Vagina (tissue), 2 donors: ENCODE measurements at regions not wholly inside any gene's neighbourhood (a gene's known extent, or its start where the extent isn't known, plus 50 kb on each side); places are given as distances from the start of the nearest gene placed in this dataset.

Source experiments
- DNase-seq, 2 donors: peaks; one replicate each; pipeline ENCODE4 v3.0.0-alpha.2; 2017; ENCODE audit errors: extremely low spot score in 2 of 2
- H3K27ac ChIP-seq: fragments of 200-600 bp; sonication (generic); one replicate; pipeline ENCODE4 v1.5.1; 2019
- H3K27me3 ChIP-seq: fragments of 200-600 bp; sonication (generic); one replicate; pipeline ENCODE4 v1.5.1; 2019
- H3K36me3 ChIP-seq, 2 donors: fragments of 200-600 bp; sonication (generic); one replicate each; pipeline ENCODE4 v1.5.1; 2017 to 2019
- H3K4me1 ChIP-seq: fragments of 200-600 bp; sonication (generic); one replicate; pipeline ENCODE4 v1.5.1; 2019
- H3K4me3 ChIP-seq, 2 donors: fragments of 200-600 bp; sonication (generic); 1 replicate in 1 of 2; 2 replicates in 1 of 2; pipeline ENCODE4 v1.5.1; 2016 to 2019
- H3K9me3 ChIP-seq: fragments of 200-600 bp; sonication (generic); one replicate; pipeline ENCODE4 v1.5.1; 2019
- CTCF ChIP-seq, 3 experiments: fragments of 450-650 bp in 2 of 3; fragments of 200-600 bp in 1 of 3; sonication (generic) in 1 of 3; IDR thresholded peaks; one replicate each; pipeline ENCODE4 v1.5.1; 2017 to 2019; ENCODE audit warnings: antibody characterized with exemption in 3 of 3, mild to moderate bottlenecking in 2 of 3, moderate library complexity in 2 of 3
- POLR2A ChIP-seq, 2 donors: fragments of 450-650 bp; IDR thresholded peaks; one replicate each; pipeline ENCODE4 v1.6.1; 2017; ENCODE audit warnings: antibody characterized with exemption in 2 of 2, mild to moderate bottlenecking in 2 of 2, moderate library complexity in 2 of 2
- POLR2AphosphoS5 ChIP-seq, 2 donors: sonication (generic); formaldehyde crosslinking; IDR thresholded peaks; one replicate each; pipeline ENCODE4 v1.9.0; 2017; ENCODE audit warnings: antibody characterized with exemption in 2 of 2, mild to moderate bottlenecking in 2 of 2, low read depth in 1 of 2; ENCODE audit not compliant: insufficient read depth in 1 of 2
- intact Hi-C: fragments of 100-400 bp; cut with DNase I; formaldehyde crosslinking; loops from one replicate; pipeline ENCODE4 v1.15.1; 2023

DNA sequence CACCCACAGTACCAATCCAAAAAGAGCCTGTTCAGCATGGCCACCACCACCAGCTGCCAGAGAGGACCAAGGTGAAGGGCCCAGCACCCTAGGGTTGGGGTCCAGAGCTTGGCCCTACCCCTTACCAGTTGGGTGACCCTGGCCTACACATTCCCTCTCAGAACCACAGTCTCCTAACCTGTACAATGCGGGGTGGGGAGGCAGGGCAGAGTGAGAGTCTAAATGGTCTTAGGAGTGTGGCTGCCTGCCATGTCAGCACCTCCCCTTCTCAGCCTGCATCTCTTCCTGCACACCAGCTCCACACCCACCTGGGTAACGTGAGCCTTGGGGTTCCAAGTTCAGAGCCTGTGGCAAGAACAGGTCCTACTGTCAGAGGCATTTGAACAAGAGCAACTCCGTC lies 92.2 kb downstream of the C5orf15 start:
- no peaks in the 10 kb centered on the region for H3K9me3 ChIP-seq
- H3K4me1 ChIP-seq, result no peaks in the 10 kb centered on the region
- no peaks in the 10 kb centered on the region for H3K36me3 ChIP-seq
- no peak for DNase-seq
- no peaks in the 10 kb centered on the region for H3K27me3 ChIP-seq
- intact Hi-C loops, result loop anchor here (10.0 kb wide), 1 partner anchor 761 kb away; no protein-coding TSS in a partner anchor
- no peak overlapping the region for H3K27ac ChIP-seq
- no peak overlapping the region for H3K4me3 ChIP-seq
- no peak for TF ChIP-seq CTCF (IDR thresholded peaks at IDR 0.05)
- no peak for TF ChIP-seq POLR2AphosphoS5 (IDR thresholded peaks at IDR 0.05; ENCODE audit: insufficient read depth in 1 of 2, low read depth in 1 of 2)
- no peak for TF ChIP-seq POLR2A (IDR thresholded peaks at IDR 0.05)

DNA sequence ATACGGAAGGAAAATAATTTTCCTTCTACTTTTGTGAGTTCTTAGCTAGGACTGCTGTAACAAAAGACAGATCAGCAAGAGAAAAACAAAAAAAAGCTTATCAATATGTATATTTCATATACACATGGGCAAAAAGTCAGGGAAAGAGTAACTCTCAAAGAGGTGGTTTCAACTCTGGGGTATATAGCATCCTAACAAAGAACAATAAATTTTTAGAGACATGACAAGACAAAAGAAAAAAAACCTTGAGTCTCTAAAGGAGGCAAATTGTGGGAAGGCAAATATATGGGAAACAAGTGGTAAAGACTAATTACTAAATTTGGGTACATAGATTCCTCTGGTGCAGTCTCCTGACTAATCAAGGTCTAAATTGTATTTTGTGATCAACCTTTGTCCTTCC lies 93.2 kb downstream of the C5orf15 start:
- Histone ChIP-seq H3K9me3 (no peaks in the 10 kb centered on the region), H3K36me3 (no peaks in the 10 kb centered on the region), H3K27ac (no peak overlapping the region), H3K4me1 (no peaks in the 10 kb centered on the region), H3K27me3 (no peaks in the 10 kb centered on the region), H3K4me3 (no peak overlapping the region)
- intact Hi-C loops, result loop anchor here (10.0 kb wide), 1 partner anchor 760 kb away; no protein-coding TSS in a partner anchor
- TF ChIP-seq POLR2AphosphoS5 (IDR thresholded peaks at IDR 0.05; ENCODE audit: insufficient read depth in 1 of 2, low read depth in 1 of 2) (no peak), POLR2A (IDR thresholded peaks at IDR 0.05) (no peak), CTCF (IDR thresholded peaks at IDR 0.05) (no peak)
- no peak for DNase-seq

DNA sequence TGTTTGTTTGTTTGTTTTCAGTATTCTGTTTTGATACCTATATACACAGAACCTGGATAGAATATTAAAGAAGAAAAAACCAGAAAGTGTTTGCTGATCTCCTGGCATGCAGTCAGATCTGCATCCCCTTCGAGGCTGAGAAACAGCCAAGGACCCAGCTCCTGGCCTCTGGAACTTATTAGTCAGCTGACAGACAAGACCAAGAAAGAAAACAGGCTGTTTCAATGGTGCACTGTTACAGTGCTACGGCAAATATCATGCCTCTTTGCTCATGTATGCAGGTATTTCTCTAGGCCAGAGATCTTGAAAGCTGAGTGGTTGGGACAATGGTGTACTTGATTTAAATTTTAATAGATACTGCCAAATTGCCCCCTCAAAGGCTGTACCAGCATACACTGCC lies 95.0 kb downstream of the C5orf15 start:
- Histone ChIP-seq H3K36me3 (no peaks in the 10 kb centered on the region), H3K4me1 (no peaks in the 10 kb centered on the region), H3K27me3 (no peaks in the 10 kb centered on the region), H3K27ac (no peak overlapping the region), H3K9me3 (no peaks in the 10 kb centered on the region), H3K4me3 (no peak overlapping the region)
- intact Hi-C loops, result loop anchor here (10.0 kb wide), 1 partner anchor 759 kb away; no protein-coding TSS in a partner anchor
- no peak for TF ChIP-seq POLR2A (IDR thresholded peaks at IDR 0.05)
- no peak for TF ChIP-seq POLR2AphosphoS5 (IDR thresholded peaks at IDR 0.05; ENCODE audit: insufficient read depth in 1 of 2, low read depth in 1 of 2)
- no peak for TF ChIP-seq CTCF (IDR thresholded peaks at IDR 0.05)
- no peak for DNase-seq

DNA sequence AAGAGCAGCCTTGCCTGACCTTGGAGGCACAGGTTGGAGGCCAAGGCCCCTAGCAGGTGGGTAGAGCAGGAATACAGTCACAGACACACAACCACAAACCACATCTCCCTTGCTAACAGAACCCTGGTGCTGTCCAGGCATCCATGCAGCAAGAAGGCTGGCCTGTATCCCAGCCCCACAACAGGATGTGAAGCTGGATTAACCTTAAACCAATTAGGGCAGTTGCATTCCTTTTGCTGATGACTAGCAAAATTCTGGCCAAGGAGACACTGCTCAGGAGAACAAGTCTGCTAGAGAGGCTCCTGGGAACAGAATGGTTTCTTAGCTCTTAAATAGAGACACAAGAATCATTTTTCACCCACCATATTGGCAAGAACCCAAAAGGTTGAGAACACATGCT lies 97.8 kb downstream of the C5orf15 start:
- Histone ChIP-seq H3K36me3 (no peaks in the 10 kb centered on the region), H3K9me3 (no peaks in the 10 kb centered on the region), H3K4me1 (no peaks in the 10 kb centered on the region), H3K27ac (no peak overlapping the region), H3K27me3 (no peaks in the 10 kb centered on the region), H3K4me3 (no peak overlapping the region)
- TF ChIP-seq CTCF (IDR thresholded peaks at IDR 0.05) (no peak), POLR2A (IDR thresholded peaks at IDR 0.05) (no peak), POLR2AphosphoS5 (IDR thresholded peaks at IDR 0.05; ENCODE audit: insufficient read depth in 1 of 2, low read depth in 1 of 2) (no peak)
- intact Hi-C loops, result loop anchor here (10.0 kb wide), 1 partner anchor 756 kb away; no protein-coding TSS in a partner anchor
- no peak for DNase-seq

- H3K27me3 ChIP-seq, result no peaks in the 10 kb centered on the region
- TF ChIP-seq POLR2AphosphoS5 (IDR thresholded peaks at IDR 0.05; ENCODE audit: insufficient read depth in 1 of 2, low read depth in 1 of 2) (no peak), POLR2A (IDR thresholded peaks at IDR 0.05) (no peak), CTCF (IDR thresholded peaks at IDR 0.05) (no peak)
- intact Hi-C loops, result loop anchor here (10.0 kb wide), 1 partner anchor 755 kb away; no protein-coding TSS in a partner anchor
- no peak overlapping the region for H3K4me3 ChIP-seq
- H3K4me1 ChIP-seq, result no peaks in the 10 kb centered on the region
- H3K9me3 ChIP-seq, result no peaks in the 10 kb centered on the region
- no peak for DNase-seq
- H3K36me3 ChIP-seq, result no peaks in the 10 kb centered on the region
- no peak overlapping the region for H3K27ac ChIP-seq
Measured at GRCh38 chr5:133869519-133870335, 98.7 kb downstream of the C5orf15 start.
